Activated T-helper 1 cell treated with anti-CD3 and anti-CD28 coated beads, Interleukin-12 subunit alpha, Interleukin-12 subunit beta, Interleukin-2, Interleukin-4 antibody, amounts not matched to agents 30 ng/mL and 10 ng/mL and 1 ng/mL, durations not matched to agents 14 hours and 24 hours and 36 hours (primary cell): ENCODE measurements at regions not wholly inside any gene's neighbourhood (a gene's known extent, or its start where the extent isn't known, plus 50 kb on each side); places are given as distances from the start of the nearest gene placed in this dataset.
"Not testable (repeated sequence)": the region's sequence is repeated elsewhere in the genome, so short reads cannot be mapped to it uniquely, and the experiment has no call there.

Experiments used
- DNase-seq: peaks from one replicate; pipeline ENCODE4 v3.0.0; 2021; ENCODE audit warnings: low spot score
- H3K27ac Mint-ChIP-seq: one replicate; pipeline ENCODE4 v1.8.0; 2021; ENCODE audit warnings: mild to moderate bottlenecking, mixed read lengths
- H3K27me3 Mint-ChIP-seq: one replicate; pipeline ENCODE4 v1.8.0; 2022; ENCODE audit warnings: mild to moderate bottlenecking, moderate library complexity, mixed read lengths; ENCODE audit not compliant: insufficient read depth
- H3K36me3 Mint-ChIP-seq: one replicate; pipeline ENCODE4 v1.8.0; 2021; ENCODE audit warnings: low read depth, mixed read lengths
- H3K4me1 Mint-ChIP-seq: one replicate; pipeline ENCODE4 v1.8.0; 2021; ENCODE audit warnings: low read depth, mixed read lengths
- H3K4me3 Mint-ChIP-seq: one replicate; pipeline ENCODE4 v1.8.0; 2021; ENCODE audit warnings: mild to moderate bottlenecking, moderate library complexity, mixed read lengths
- H3K9me3 Mint-ChIP-seq: one replicate; pipeline ENCODE4 v1.8.0; 2021; ENCODE audit warnings: mixed read lengths
- intact Hi-C: fragments of 100-400 bp; cut with micrococcal nuclease; formaldehyde crosslinking; loops from one replicate; pipeline ENCODE4 v1.15.1; 2024

DNA sequence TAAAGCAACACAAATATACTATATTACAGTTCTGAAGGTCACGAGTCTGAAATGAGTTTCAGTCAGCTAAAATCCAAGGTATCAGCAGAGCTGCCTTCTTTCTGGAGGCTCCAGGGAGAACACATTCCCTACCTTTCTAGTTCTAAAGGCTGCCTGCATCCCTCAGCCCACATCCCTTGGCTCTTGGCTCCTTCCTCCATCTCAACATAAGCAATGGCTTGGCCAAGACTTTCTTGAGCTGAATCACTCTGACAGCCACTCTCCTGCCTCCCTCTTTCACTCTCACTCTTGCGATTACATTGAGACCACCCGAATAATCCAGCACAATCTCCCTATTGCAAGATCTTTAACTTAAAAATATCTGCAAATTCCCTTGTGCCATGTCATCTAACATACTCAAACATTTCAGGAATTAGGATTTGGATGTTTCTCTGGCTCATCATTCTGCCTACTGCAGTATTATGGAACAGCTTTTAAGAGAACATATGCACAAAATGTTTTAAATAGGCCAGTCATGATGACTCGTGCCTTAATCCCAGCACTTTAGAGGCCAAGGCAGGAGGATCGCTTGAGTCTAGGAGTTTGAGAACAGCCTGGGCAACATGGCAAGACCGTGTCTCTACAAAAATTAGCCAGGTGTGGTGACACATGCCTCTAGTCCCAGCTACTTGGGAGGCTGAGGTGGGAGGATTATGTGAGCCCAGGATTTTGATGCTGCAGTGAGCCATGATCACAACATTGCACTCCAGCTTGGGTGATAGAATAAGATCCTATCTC is 144.2 kb upstream of the VSTM2A start:
- Mint-ChIP-seq H3K27ac (peak overlapping the region; percentile 20), H3K4me3 (no peak overlapping the region), H3K9me3 (no peaks in the 10 kb centered on the region), H3K36me3 (no peaks in the 10 kb centered on the region), H3K4me1 (no peaks in the 10 kb centered on the region), H3K27me3 (no peaks in the 10 kb centered on the region)
- intact Hi-C loops = loop anchor here (10.0 kb wide), 1 partner anchor 357 kb away; the partner anchor contains the start of gene SEC61G
- no peak for DNase-seq

DNA sequence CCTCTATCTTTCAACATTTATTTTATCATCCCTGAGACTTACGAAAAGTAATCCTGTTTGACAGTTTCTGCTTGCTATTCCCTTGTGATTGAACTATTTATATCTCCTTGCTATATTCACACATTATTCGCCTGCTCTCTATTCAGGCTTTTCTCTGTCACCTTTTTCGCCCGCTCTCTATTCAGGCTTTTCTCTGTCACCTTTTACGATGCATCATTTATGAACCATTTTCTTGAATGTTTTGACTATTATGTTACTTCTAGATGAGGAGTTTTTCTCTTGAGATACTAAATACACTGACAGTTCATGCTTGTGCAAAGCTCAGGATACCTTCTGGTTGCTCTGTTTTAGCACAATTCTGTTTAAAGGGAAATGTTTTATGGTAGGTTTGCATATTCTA is 143.3 kb upstream of the VSTM2A start:
- H3K27me3 Mint-ChIP-seq = no peaks in the 10 kb centered on the region

DNA sequence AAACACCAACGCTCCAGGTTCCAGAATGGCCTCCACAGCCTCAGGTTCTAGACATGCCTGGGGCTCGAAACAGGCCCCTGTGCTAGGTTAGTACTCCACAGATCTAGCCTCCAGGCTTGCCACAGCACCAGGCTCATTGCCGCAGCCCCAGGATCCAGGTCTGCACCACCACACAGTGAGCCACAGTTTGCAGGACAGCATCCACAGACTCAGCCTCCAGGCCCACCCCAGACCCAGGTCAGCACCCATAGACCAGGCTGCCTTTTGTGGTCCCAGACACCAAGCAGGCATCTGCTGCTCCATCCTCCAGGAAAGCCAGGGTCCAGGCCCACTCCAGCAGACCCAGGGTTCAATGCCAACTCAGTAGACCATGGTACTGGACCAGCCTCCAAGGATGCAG is 132.3 kb upstream of the VSTM2A start:
- Mint-ChIP-seq H3K4me3 (no peak overlapping the region), H3K27me3 (no peaks in the 10 kb centered on the region), H3K27ac (no peak overlapping the region), H3K9me3 (peaks cover 42% of the 10 kb centered on the region), H3K4me1 (no peaks in the 10 kb centered on the region), H3K36me3 (no peaks in the 10 kb centered on the region)
- no peak for DNase-seq
- intact Hi-C loops = no loop called here

More for the DNA sequence above, 143.3 kb upstream of the VSTM2A start:
- intact Hi-C loops = loop anchor here (10.0 kb wide), 1 partner anchor 356 kb away; the partner anchor contains the start of gene SEC61G
- Mint-ChIP-seq H3K36me3 (no peaks in the 10 kb centered on the region), H3K27ac (no peak overlapping the region), H3K4me3 (no peak overlapping the region), H3K4me1 (no peaks in the 10 kb centered on the region), H3K9me3 (no peaks in the 10 kb centered on the region)
- no peak for DNase-seq

DNA sequence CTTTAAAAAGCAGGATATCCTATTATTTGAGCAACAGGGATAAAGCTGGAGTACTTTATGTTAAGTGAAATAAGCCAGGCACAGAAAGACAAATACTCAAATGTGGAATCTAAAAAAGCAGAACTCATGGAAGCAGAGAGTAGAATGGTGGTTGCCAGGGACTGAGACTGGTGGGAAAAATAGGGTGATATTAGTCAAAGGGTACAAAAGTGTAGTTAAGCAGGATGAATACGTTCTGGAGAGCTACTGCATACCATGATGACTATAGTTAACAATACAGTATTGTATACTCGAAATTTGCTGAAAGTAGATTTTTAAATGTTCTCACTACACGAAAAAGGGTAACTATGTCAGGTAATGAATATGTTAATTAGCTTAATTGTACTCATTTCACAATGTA is 125.5 kb upstream of the VSTM2A start:
- intact Hi-C loops = no loop called here
- no peak for DNase-seq
- H3K4me1 Mint-ChIP-seq = no peaks in the 10 kb centered on the region
- H3K9me3 Mint-ChIP-seq = peaks cover 17% of the 10 kb centered on the region
- H3K4me3 Mint-ChIP-seq = no peak overlapping the region
- H3K27ac Mint-ChIP-seq = no peak overlapping the region
- H3K27me3 Mint-ChIP-seq = no peaks in the 10 kb centered on the region
- no peaks in the 10 kb centered on the region for H3K36me3 Mint-ChIP-seq

DNA sequence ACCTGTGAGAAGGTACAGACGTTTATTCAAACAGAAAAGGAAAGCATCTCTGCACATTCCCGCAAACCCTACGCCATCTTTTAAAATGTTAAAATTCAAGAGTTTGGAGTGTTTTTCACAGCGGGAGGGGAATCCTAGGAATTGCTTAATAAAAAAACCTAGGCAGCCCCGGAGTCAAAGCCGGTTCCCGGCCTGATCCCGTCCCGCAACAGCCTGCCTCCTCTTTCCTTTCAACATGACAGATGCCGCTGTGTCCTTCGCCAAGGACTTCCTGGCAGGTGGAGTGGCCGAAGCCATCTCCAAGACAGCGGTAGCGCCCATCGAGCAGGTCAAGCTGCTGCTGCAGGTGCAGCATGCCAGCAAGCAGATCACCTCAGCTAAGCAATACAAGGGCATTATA is 123.0 kb upstream of the VSTM2A start:
- DNase-seq = no peak
- intact Hi-C loops = no loop called here
- Mint-ChIP-seq H3K4me1 (no peaks in the 10 kb centered on the region), H3K27ac (no peak overlapping the region), H3K4me3 (no peak overlapping the region), H3K27me3 (no peaks in the 10 kb centered on the region), H3K36me3 (no peaks in the 10 kb centered on the region), H3K9me3 (peaks cover 6% of the 10 kb centered on the region)

DNA sequence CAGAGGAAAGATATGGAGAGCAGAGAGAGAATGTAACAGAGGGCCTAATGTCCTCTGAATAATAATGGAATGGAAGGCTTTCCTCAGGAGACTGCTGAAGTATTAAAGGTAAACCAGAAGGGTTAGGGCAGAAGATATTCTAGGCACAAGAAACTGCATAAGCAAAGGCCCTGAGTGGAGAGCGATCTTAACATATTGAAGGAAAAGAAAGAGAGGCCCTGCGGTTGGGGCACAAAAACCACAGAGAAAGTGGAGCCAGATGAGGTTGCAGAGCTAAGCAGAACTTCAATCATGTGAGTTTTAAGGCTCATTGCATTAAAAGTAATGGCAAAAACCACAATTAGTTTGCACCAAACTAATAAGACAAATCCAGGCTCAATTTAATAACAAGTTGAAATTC is 115.8 kb upstream of the VSTM2A start:
- Mint-ChIP-seq H3K4me3 (no peak overlapping the region), H3K9me3 (peaks cover 13% of the 10 kb centered on the region), H3K27me3 (no peaks in the 10 kb centered on the region), H3K36me3 (no peaks in the 10 kb centered on the region), H3K27ac (no peak overlapping the region), H3K4me1 (no peaks in the 10 kb centered on the region)
- no peak for DNase-seq
- intact Hi-C loops = no loop called here

DNA sequence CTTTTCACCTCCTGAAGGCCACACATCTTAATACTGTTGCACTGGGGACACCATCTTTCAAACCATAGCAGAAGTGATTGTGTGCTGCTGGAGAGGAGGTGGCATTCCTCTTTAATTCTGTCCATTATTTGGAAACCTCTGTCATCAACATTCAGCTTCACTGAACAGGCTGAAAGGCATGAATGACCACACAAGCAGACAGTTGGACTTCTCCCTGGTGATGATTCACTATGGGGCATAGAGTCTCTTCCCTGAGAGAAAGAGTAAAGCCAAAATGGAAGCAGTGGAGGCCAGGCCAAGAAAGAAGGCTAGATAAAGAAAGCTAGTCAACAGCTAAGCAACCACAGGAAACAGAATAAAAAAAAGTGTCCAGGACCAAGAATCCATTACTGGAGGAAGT is 113.1 kb upstream of the VSTM2A start:
- DNase-seq = no peak
- H3K4me1 Mint-ChIP-seq = no peaks in the 10 kb centered on the region
- H3K27ac Mint-ChIP-seq = no peak overlapping the region
- H3K4me3 Mint-ChIP-seq = no peak overlapping the region
- intact Hi-C loops = no loop called here
- peaks cover 13% of the 10 kb centered on the region for H3K9me3 Mint-ChIP-seq
- no peaks in the 10 kb centered on the region for H3K27me3 Mint-ChIP-seq
- H3K36me3 Mint-ChIP-seq = no peaks in the 10 kb centered on the region

DNA sequence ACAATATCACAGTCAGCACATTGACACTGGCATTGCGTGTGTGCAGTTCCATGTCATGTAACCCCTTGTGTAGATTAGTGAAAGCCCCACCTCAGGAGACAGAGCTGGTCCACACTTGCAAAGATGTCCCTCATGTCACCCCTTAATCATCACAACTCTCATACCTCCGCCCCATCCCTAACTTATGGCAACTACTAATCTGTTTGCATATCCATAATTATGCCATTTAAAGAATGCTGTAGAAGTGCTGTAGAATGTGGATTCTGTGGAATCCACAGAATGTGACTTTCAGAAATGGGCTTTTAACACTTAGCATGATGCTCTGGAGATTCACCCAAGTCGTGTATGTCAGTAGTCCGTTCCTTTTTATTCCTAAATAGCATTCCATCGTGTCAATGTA is 102.8 kb upstream of the VSTM2A start:
- Mint-ChIP-seq H3K27ac (no peak overlapping the region), H3K36me3 (no peaks in the 10 kb centered on the region), H3K4me1 (no peaks in the 10 kb centered on the region), H3K27me3 (no peaks in the 10 kb centered on the region), H3K4me3 (no peak overlapping the region), H3K9me3 (peaks cover 41% of the 10 kb centered on the region)
- intact Hi-C loops = no loop called here
- DNase-seq = no peak

DNA sequence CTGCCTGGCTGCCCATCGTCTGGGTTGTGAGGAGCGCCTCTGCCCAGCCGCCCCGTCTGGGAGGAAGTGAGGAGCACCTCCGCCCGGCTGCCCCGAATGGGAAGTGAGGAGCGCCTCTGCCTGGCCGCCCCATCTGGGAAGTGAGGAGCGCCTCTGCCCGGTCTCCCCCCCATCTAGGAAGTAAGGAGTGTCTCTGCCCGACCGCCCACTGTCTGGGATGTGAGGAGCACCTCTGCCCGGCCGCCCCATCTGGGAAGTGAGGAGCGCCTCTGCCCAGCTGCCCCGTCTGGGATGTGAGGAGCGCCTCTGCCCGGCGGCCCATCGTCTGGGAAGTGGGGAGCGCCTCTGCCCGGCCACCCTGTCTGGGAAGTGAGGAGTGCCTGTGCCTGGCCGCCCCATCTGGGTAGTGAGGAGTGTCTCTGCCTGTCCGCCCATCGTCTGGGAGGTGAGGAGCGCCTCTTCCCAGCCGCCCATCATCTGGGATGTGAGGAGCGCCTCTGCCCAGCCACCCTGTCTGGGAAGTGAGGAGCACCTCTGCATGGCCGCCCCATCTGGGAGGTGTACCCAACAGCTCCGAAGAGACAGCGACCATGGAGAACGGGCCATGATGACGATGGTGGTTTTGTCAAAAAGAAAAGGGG is 98.0 kb upstream of the VSTM2A start:
- peaks cover 17% of the 10 kb centered on the region for H3K9me3 Mint-ChIP-seq
- H3K4me3 Mint-ChIP-seq, H3K4me1 Mint-ChIP-seq, H3K27ac Mint-ChIP-seq, H3K36me3 Mint-ChIP-seq, intact Hi-C loops, H3K27me3 Mint-ChIP-seq, DNase-seq: not testable (repeated sequence)

DNA sequence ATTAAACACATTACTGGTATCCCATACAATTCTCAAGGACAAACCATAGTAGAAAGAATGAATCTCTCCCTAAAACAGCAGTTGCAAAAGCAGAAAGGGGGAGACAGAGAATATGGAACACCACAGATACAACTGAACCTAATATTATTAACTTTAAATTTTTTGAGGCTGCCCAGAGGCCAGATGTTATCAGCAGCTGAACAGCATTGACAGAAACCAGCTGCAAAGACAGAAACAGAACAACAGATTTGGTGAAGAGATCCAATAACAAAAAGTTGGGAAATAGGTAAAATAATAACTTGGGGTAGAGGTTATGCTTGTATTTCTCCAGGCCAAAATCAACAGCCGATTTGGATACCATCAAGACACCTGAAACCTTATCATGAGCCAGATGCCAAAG is 89.0 kb upstream of the VSTM2A start:
- H3K36me3 Mint-ChIP-seq, H3K4me1 Mint-ChIP-seq, H3K27ac Mint-ChIP-seq, H3K4me3 Mint-ChIP-seq, DNase-seq, intact Hi-C loops, H3K27me3 Mint-ChIP-seq: not testable (repeated sequence)
- peaks cover 34% of the 10 kb centered on the region for H3K9me3 Mint-ChIP-seq

DNA sequence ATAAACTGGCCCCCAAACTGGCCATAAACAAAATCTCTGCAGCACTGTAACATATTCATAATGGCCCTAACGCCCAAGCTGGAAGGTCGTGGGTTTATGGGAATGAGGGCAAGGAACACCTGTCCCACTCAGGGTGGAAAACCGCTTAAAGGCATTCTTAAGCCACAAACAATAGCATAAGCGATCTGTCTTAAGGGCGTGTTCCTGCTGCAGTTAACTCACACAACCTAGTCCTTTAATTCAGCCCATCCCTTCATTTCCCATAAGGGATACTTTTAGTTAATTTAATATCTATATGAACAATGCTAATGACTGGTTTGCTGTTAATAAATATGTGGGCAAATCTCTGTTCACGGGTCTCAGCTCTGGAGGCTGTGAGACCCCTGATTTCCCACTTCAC is 87.5 kb upstream of the VSTM2A start:
- H3K36me3 Mint-ChIP-seq, H3K27ac Mint-ChIP-seq, H3K4me1 Mint-ChIP-seq, intact Hi-C loops, H3K4me3 Mint-ChIP-seq, DNase-seq, H3K27me3 Mint-ChIP-seq: not testable (repeated sequence)
- H3K9me3 Mint-ChIP-seq = peaks cover 37% of the 10 kb centered on the region

DNA sequence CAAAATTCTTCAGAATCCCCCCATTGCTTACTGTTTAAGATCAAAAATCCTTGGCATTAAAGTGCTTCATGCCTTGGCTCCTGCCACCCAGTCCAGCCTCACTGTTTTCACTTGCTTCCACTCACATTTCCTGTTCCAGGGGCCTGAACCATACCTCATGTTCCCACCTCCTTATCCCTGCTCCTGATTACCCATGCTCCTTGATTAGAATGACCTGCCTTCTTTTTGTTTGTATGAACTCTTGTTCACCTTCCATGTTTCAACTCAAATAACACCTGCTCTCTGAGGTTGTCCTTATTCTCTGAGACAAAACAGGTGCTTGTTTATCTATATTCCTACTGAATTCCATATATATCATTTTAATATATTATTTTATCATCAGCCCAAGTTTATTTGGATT is 77.1 kb upstream of the VSTM2A start:
- no peaks in the 10 kb centered on the region for H3K36me3 Mint-ChIP-seq
- intact Hi-C loops = no loop called here
- no peak overlapping the region for H3K27ac Mint-ChIP-seq
- DNase-seq = no peak
- no peaks in the 10 kb centered on the region for H3K4me1 Mint-ChIP-seq
- no peaks in the 10 kb centered on the region for H3K27me3 Mint-ChIP-seq
- peaks cover 27% of the 10 kb centered on the region for H3K9me3 Mint-ChIP-seq
- no peak overlapping the region for H3K4me3 Mint-ChIP-seq

DNA sequence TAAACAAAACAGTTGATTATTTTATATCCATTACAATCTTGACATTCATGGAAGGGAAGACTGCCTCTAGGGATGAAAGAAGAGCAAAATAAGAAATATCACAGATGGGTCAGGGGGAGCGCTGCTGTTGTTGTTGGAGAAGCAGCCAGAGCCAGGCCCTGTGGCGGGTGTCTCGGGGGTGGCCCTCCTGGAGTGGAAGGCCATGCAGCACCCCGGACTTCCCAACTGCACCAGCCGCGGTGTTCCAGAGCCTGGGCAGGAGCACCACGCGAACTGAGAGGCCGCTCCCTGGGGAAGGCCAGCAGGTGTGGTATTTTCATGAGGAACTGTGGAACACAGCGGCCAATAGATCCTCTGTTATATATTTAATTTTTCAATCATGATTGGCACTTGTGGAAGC is 72.4 kb upstream of the VSTM2A start:
- no peak overlapping the region for H3K4me3 Mint-ChIP-seq
- no peaks in the 10 kb centered on the region for H3K4me1 Mint-ChIP-seq
- no peak overlapping the region for H3K27ac Mint-ChIP-seq
- intact Hi-C loops = no loop called here
- H3K27me3 Mint-ChIP-seq = no peaks in the 10 kb centered on the region
- H3K9me3 Mint-ChIP-seq = peaks cover 25% of the 10 kb centered on the region
- DNase-seq = no peak
- H3K36me3 Mint-ChIP-seq = no peaks in the 10 kb centered on the region
